GM23248 (cell line): ENCODE measurements at regions not wholly inside any gene's neighbourhood (a gene's known extent, or its start where the extent isn't known, plus 50 kb on each side); places are given as distances from the start of the nearest gene placed in this dataset.

Source experiments
- DNase-seq: peaks from one replicate; pipeline ENCODE4 v3.0.0-alpha.2; 2015
- H2AFZ ChIP-seq: fragments of 200-600 bp; sonication (generic); 2 replicates; pipeline ENCODE4 v1.6.1; 2016; ENCODE audit warnings: antibody characterized with exemption
- H3F3A ChIP-seq: fragments of 200-600 bp; sonication (generic); 2 replicates; pipeline ENCODE4 v1.6.1; 2016; ENCODE audit warnings: mild to moderate bottlenecking, antibody characterized with exemption, mixed run types; ENCODE audit not compliant: insufficient read depth
- H3K27ac ChIP-seq: fragments of 200-600 bp; sonication (generic); 2 replicates; pipeline ENCODE4 v1.5.1; 2016; ENCODE audit warnings: mild to moderate bottlenecking
- H3K27me3 ChIP-seq: fragments of 200-600 bp; sonication (generic); replicated peaks from 2 replicates; pipeline ENCODE4 v1.6.1; 2016; ENCODE audit warnings: mild to moderate bottlenecking; ENCODE audit not compliant: insufficient read depth
- H3K36me3 ChIP-seq: fragments of 200-600 bp; sonication (generic); 2 replicates; pipeline ENCODE4 v1.6.1; 2016; ENCODE audit warnings: low read depth, mild to moderate bottlenecking
- H3K4me1 ChIP-seq: fragments of 200-600 bp; sonication (generic); 2 replicates; pipeline ENCODE4 v1.6.1; 2016; ENCODE audit warnings: mild to moderate bottlenecking; ENCODE audit not compliant: insufficient read depth
- H3K4me2 ChIP-seq: fragments of 200-600 bp; sonication (generic); one replicate; pipeline ENCODE4 v1.6.1; 2016; ENCODE audit warnings: mild to moderate bottlenecking; ENCODE audit not compliant: unreplicated experiment
- H3K4me3 ChIP-seq: fragments of 200-600 bp; sonication (generic); 2 replicates; pipeline ENCODE4 v1.5.1; 2016; ENCODE audit warnings: mild to moderate bottlenecking
- H3K79me2 ChIP-seq: fragments of 200-600 bp; sonication (generic); 2 replicates; pipeline ENCODE4 v1.6.1; 2016; ENCODE audit warnings: mild to moderate bottlenecking; ENCODE audit not compliant: insufficient read depth
- H3K9ac ChIP-seq: fragments of 200-600 bp; sonication (generic); 2 replicates; pipeline ENCODE4 v1.6.1; 2016; ENCODE audit warnings: mild to moderate bottlenecking
- H3K9me2 ChIP-seq: fragments of 200-600 bp; sonication (generic); 2 replicates; pipeline ENCODE4 v1.6.1; 2016; ENCODE audit warnings: mixed run types, mild to moderate bottlenecking, moderate library complexity; ENCODE audit not compliant: insufficient read depth
- H3K9me3 ChIP-seq: fragments of 200-600 bp; sonication (generic); one replicate; pipeline ENCODE4 v1.6.1; 2017; ENCODE audit warnings: low read depth
- H4K20me1 ChIP-seq: fragments of 200-600 bp; sonication (generic); 2 replicates; pipeline ENCODE4 v1.6.0; 2016; ENCODE audit not compliant: insufficient read depth
- EZH2 ChIP-seq: fragments of 200-600 bp; sonication (generic); IDR thresholded peaks from 2 replicates; pipeline ENCODE4 v1.6.1; 2018; ENCODE audit warnings: antibody characterized with exemption, mild to moderate bottlenecking; ENCODE audit not compliant: insufficient read depth, poor library complexity, severe bottlenecking
- EZH2phosphoT487 ChIP-seq: fragments of 200-600 bp; sonication (generic); IDR thresholded peaks from 2 replicates; pipeline ENCODE4 v1.6.1; 2018; ENCODE audit warnings: antibody characterized with exemption, moderate library complexity, mild to moderate bottlenecking, low read depth; ENCODE audit not compliant: insufficient read depth
- WGBS, 2 experiments: methylation state at CpG; one replicate each; pipeline ENCODE4 v1.1.6; 2015 to 2017; ENCODE audit warnings: low lambda C conversion rate in 2 of 2, low coverage in 1 of 2; ENCODE audit errors: missing lambda C conversion rate in 2 of 2; 5-methylcytosine and 5-hydroxymethylcytosine counted together
- in situ Hi-C: fragments of 300-500 bp; cut with MboI; formaldehyde crosslinking; loops from 2 replicates; pipeline ENCODE4 v1.15.0; 2020

DNA sequence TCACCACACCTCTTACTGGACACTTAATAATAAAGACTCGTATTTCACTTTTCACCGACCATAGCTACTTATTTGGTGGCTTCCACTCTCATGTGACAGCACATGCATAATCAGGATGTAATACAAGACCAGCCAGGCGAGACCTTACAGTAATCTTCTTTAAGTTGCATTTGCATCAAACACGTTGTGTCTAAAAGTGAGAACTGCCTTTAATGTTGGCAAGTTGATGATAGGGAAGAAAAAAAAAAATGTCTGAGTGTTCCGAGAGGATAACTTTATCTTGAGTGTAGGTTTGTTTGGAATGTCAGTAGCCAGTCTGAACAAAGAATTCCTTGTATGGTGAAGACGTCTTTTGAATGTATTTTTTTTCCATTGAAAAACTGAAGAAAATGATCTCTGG, 440.4 kb downstream of the ADAMTS20 start:
- WGBS, 2 experiments = 86 to 88% methylated on average over 6 of the region's 6 CpGs
- Histone ChIP-seq H3K4me1 (peaks cover 22% of the 10 kb centered on the region), H3K36me3 (no peaks in the 10 kb centered on the region), H4K20me1 (no peaks in the 10 kb centered on the region), H3F3A (peaks cover 6% of the 10 kb centered on the region; the same call in 1 of the 2 replicates), H3K9ac (no peak overlapping the region), H3K9me3 (no peaks in the 10 kb centered on the region), H3K79me2 (no peaks in the 10 kb centered on the region), H3K9me2 (no peaks in the 10 kb centered on the region), H2AFZ (no peak overlapping the region), H3K27me3 (no peaks in the 10 kb centered on the region), H3K4me3 (no peak overlapping the region), H3K4me2 (no peak overlapping the region), H3K27ac (no peak overlapping the region)
- DNase-seq = no peak
- TF ChIP-seq EZH2 (no peak), EZH2phosphoT487 (no peak)
- in situ Hi-C loops = no loop called here

DNA sequence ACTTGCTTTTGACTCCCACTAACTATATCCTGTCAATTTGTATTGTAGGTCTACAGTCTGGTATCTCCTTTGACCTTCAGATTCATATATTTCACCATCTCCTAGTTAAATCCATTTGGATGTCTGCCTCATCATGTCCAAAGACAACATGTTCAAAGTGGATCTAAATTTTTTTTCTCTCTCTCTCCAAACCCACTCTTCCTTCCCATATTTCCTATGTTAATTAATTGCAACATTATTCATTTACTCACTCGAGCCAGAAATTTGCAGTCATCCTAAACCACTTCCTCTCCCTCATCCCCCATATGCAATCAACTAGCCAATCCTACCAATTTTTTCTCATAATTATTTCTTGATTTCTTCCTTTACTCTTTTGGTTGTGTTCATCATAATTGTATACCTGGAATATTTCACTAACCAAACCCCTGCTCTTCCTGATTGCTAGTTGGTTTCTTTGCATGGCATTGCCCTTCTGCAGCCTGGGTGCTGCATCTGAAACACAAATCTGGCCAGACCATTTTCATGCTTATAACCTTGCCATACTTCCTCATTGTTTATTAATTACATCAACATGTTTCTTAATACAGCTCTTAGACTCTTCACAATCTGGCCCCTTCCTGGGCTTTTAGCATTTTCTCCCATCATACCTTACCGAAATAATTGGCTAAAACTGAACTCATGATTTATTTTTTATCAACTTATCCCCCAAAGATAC, 442.2 kb downstream of the ADAMTS20 start:
- Histone ChIP-seq H3K27me3 (no peaks in the 10 kb centered on the region), H3K9me2 (no peaks in the 10 kb centered on the region), H3K4me2 (no peak overlapping the region), H3K4me3 (no peak overlapping the region), H3K4me1 (peaks cover 26% of the 10 kb centered on the region), H4K20me1 (no peaks in the 10 kb centered on the region), H3K36me3 (no peaks in the 10 kb centered on the region), H3K9ac (no peak overlapping the region), H2AFZ (no peak overlapping the region), H3F3A (peaks cover 12% of the 10 kb centered on the region; the same call in 1 of the 2 replicates), H3K79me2 (no peaks in the 10 kb centered on the region), H3K9me3 (no peaks in the 10 kb centered on the region), H3K27ac (no peak overlapping the region)
- TF ChIP-seq EZH2phosphoT487 (no peak), EZH2 (no peak)
- whole genome bisulfite sequencing, 2 experiments = 45 to 51% methylated on average over 2 of the region's 2 CpGs
- in situ Hi-C loops = no loop called here
- DNase-seq = peak; percentile 27

DNA sequence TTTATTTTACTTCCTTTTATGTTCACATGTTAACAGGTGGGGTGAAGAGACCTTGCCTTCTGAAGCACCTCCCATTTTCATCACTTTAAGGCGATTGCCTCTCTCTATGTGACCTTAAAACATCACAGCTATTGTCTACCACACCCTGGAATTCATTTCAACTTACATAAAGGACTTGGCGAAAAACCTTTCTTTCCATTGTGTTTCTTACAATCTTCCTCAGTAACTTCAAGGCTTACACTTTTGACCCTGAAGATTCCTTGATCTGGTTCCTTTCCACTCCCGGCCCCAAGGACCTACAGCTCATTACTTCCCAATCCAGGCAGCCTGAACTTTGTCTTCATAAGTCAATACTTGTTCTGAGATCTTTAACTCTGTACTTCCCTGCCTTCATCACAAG, 443.3 kb downstream of the ADAMTS20 start:
- no peaks in the 10 kb centered on the region for H3K9me3 ChIP-seq
- H3K4me1 ChIP-seq = peaks cover 30% of the 10 kb centered on the region
- DNase-seq = no peak
- WGBS, 2 experiments = 77 to 81% methylated on average over 3 of the region's 3 CpGs
- no peak overlapping the region for H3K9ac ChIP-seq
- H3F3A ChIP-seq = peaks cover 13% of the 10 kb centered on the region; the same call in 1 of the 2 replicates
- H3K27ac ChIP-seq = no peak overlapping the region
- H4K20me1 ChIP-seq = no peaks in the 10 kb centered on the region
- no peak overlapping the region for H2AFZ ChIP-seq
- no peak overlapping the region for H3K4me3 ChIP-seq
- no peaks in the 10 kb centered on the region for H3K9me2 ChIP-seq
- no peaks in the 10 kb centered on the region for H3K27me3 ChIP-seq
- no peaks in the 10 kb centered on the region for H3K36me3 ChIP-seq
- no peak for TF ChIP-seq EZH2
- no peak for TF ChIP-seq EZH2phosphoT487
- in situ Hi-C loops = no loop called here
- no peak overlapping the region for H3K4me2 ChIP-seq
- no peaks in the 10 kb centered on the region for H3K79me2 ChIP-seq

DNA sequence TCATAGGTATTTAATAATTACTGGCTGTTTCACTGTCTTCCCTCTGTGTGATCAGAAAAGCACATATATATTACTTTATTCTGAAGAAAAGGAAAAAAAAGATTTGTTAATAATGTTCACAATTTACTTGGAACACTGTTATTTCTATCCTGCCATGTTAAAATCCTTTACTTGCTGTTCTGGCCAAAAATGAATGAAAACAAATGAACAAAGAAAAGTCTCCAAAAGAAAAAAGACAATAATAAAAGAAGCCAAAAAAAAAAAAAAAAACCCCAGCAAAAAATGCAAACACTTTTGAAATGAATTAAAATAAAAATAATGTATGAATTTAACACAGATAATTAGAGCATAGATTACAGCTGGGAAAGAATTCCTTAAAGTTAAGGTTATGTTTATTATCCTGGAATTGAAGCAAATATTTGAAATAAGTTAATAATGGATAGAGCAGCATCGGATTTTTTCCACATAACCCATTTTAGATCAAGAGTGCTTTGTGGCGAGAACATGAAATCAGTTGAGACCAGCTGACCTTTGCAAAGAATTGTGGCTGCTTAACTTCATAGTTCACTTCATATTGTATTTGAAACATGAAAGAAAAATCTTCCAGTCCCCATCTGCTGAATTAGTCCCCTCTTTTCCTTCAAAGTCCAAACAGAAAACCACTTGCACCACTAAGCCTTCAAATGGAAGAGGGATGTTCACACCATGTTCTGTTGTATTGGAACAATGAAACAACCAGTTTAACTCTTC, 444.8 kb downstream of the ADAMTS20 start:
- 78 to 79% methylated on average over 2 of the region's 2 CpGs for WGBS, 2 experiments
- H3K4me1 ChIP-seq = peaks cover 17% of the 10 kb centered on the region
- no peaks in the 10 kb centered on the region for H3K36me3 ChIP-seq
- H3K9me2 ChIP-seq = no peaks in the 10 kb centered on the region
- H3K27ac ChIP-seq = no peak overlapping the region
- 0 out of 2 replicates have a peak, but pooled peaks cover 7% of the 10 kb centered on the region for H3F3A ChIP-seq
- no peak overlapping the region for H3K4me3 ChIP-seq
- no peak overlapping the region for H3K9ac ChIP-seq
- H2AFZ ChIP-seq = no peak overlapping the region
- DNase-seq = no peak
- no peaks in the 10 kb centered on the region for H3K27me3 ChIP-seq
- H4K20me1 ChIP-seq = no peaks in the 10 kb centered on the region
- TF ChIP-seq EZH2 (no peak), EZH2phosphoT487 (no peak)
- in situ Hi-C loops = no loop called here
- no peaks in the 10 kb centered on the region for H3K9me3 ChIP-seq
- H3K79me2 ChIP-seq = no peaks in the 10 kb centered on the region
- H3K4me2 ChIP-seq = no peak overlapping the region
